CD8-positive, alpha-beta memory T cell (primary cell): ENCODE measurements at regions not wholly inside any gene's neighbourhood (a gene's known extent, or its start where the extent isn't known, plus 50 kb on each side); places are given as distances from the start of the nearest gene placed in this dataset.

Experiments
- CTCF ChIA-PET: fragments of 350-600 bp; sonication (Branson Sonifier 250); formaldehyde crosslinking; loops from one replicate; lab custom pipeline; 2021; ENCODE audit warnings: antibody characterized with exemption; lab: Charles Lee
- POLR2A ChIA-PET: fragments of 350-600 bp; sonication (Branson Sonifier 250); formaldehyde crosslinking; loops from one replicate; lab custom pipeline; 2021; ENCODE audit warnings: antibody characterized with exemption; lab: Charles Lee
- DNase-seq, 5 donors: peaks; one replicate each; pipeline versions ENCODE4 v3.0.0 to v3.0.0-alpha.2; 2020 to 2022; ENCODE audit warnings: mixed read lengths in 1 of 5
- H3K27ac ChIP-seq: one replicate; pipeline ENCODE4 v1.7.0; 2013; ENCODE audit warnings: low read depth, mild to moderate bottlenecking, low read length, moderate library complexity
- H3K27me3 ChIP-seq: 2 replicates; pipeline ENCODE4 v1.7.0; 2013; ENCODE audit warnings: low read length, mild to moderate bottlenecking; ENCODE audit not compliant: insufficient read depth, poor library complexity, severe bottlenecking
- H3K36me3 ChIP-seq: 2 replicates; pipeline ENCODE4 v1.7.0; 2013; ENCODE audit warnings: mild to moderate bottlenecking, low read length, moderate library complexity; ENCODE audit not compliant: insufficient read depth
- H3K4me1 ChIP-seq: 2 replicates; pipeline ENCODE4 v1.7.0; 2013; ENCODE audit warnings: mild to moderate bottlenecking, low read length, moderate library complexity; ENCODE audit not compliant: insufficient read depth
- H3K4me3 ChIP-seq: 2 replicates; pipeline ENCODE4 v1.7.0; 2013; ENCODE audit warnings: mild to moderate bottlenecking, low read length
- H3K9me3 ChIP-seq: 2 replicates; pipeline ENCODE4 v1.7.0; 2013; ENCODE audit warnings: mild to moderate bottlenecking, low read length
- H3K27ac Mint-ChIP-seq, 8 donors: one replicate each; pipeline ENCODE4 v1.8.0; 2020 to 2021; ENCODE audit warnings: mixed read lengths in 8 of 8, mild to moderate bottlenecking in 6 of 8, inconsistent platforms in 3 of 8, moderate library complexity in 3 of 8
- H3K27me3 Mint-ChIP-seq, 2 donors: one replicate each; pipeline ENCODE4 v1.8.0; 2020 to 2021; ENCODE audit warnings: mixed read lengths in 2 of 2, mild to moderate bottlenecking in 1 of 2, moderate library complexity in 1 of 2
- H3K36me3 Mint-ChIP-seq, 3 donors: one replicate each; pipeline ENCODE4 v1.8.0; 2020 to 2021; ENCODE audit warnings: mixed read lengths in 3 of 3, inconsistent platforms in 1 of 3, mild to moderate bottlenecking in 1 of 3
- H3K4me1 Mint-ChIP-seq, 3 donors: one replicate each; pipeline ENCODE4 v1.8.0; 2020 to 2021; ENCODE audit warnings: mixed read lengths in 3 of 3, inconsistent platforms in 1 of 3, mild to moderate bottlenecking in 1 of 3
- H3K4me3 Mint-ChIP-seq, 7 donors: one replicate each; pipeline ENCODE4 v1.8.0; 2020 to 2021; ENCODE audit warnings: mixed read lengths in 7 of 7, mild to moderate bottlenecking in 6 of 7, moderate library complexity in 4 of 7, inconsistent platforms in 2 of 7
- H3K9me3 Mint-ChIP-seq, 5 donors: one replicate each; pipeline ENCODE4 v1.8.0; 2020 to 2022; ENCODE audit warnings: mixed read lengths in 5 of 5, mild to moderate bottlenecking in 3 of 5, moderate library complexity in 2 of 5, inconsistent platforms in 1 of 5

DNA sequence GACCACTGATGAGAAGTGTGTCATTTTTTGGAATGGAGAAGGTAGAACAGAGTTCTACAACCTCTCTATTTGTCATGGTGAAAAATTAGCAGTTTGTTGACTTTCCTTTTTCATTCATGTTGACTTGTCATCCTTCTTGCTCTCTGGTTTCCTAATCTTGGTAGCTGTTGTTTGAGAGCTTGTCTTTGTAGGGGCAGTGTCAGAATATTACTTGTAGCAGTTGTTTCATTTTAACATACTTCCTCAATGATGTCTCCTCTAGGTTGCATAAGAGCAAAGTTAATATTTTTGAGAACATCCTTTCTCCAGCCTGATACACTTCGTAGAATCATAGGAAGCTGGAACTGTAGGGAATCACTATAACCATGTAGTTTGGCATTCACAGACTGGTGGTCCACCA, 368.2 kb upstream of the FANCL start:
- POLR2A ChIA-PET: no interaction called here
- DNase-seq: no peak
- Mint-ChIP-seq H3K9me3 (peaks cover 0 to 3% (median 0%) of the 10 kb centered on the region in 5 donors), H3K27me3 (peaks cover 0 to 2% of the 10 kb centered on the region in 2 donors), H3K4me1 (peaks cover 0 to 4% (median 0%) of the 10 kb centered on the region in 3 donors), H3K36me3 (no peaks in the 10 kb centered on the region), H3K27ac (no peak overlapping the region), H3K4me3 (no peak overlapping the region)
- no peaks in the 10 kb centered on the region for H3K36me3 ChIP-seq
- no peaks in the 10 kb centered on the region for H3K4me1 ChIP-seq
- no peak overlapping the region for H3K27ac ChIP-seq
- CTCF ChIA-PET: no interaction called here
- H3K9me3 ChIP-seq: no peaks in the 10 kb centered on the region
- no peak overlapping the region for H3K4me3 ChIP-seq
- H3K27me3 ChIP-seq: no peaks in the 10 kb centered on the region

- no peak overlapping the region for H3K4me3 ChIP-seq
- H3K4me1 ChIP-seq: no peaks in the 10 kb centered on the region
- no peak overlapping the region for H3K4me3 Mint-ChIP-seq
- no peaks in the 10 kb centered on the region for H3K36me3 ChIP-seq
- H3K27me3 Mint-ChIP-seq: peaks cover 0 to 2% of the 10 kb centered on the region in 2 donors
- H3K27me3 ChIP-seq: no peaks in the 10 kb centered on the region
- H3K27ac ChIP-seq: no peak overlapping the region
- no peaks in the 10 kb centered on the region for H3K9me3 ChIP-seq
- ChIA-PET CTCF (no interaction called here), POLR2A (no interaction called here)
- peaks cover 0 to 3% (median 0%) of the 10 kb centered on the region in 5 donors for H3K9me3 Mint-ChIP-seq
- H3K36me3 Mint-ChIP-seq: no peaks in the 10 kb centered on the region
- DNase-seq: no peak
- no peaks in the 10 kb centered on the region for H3K4me1 Mint-ChIP-seq
- no peak overlapping the region for H3K27ac Mint-ChIP-seq
Measured at GRCh38 chr2:58608146-58608545, 367.0 kb upstream of the FANCL start.

- H3K27ac ChIP-seq: no peak overlapping the region
- H3K4me1 ChIP-seq: no peaks in the 10 kb centered on the region
- H3K27me3 Mint-ChIP-seq: peaks cover 0 to 2% of the 10 kb centered on the region in 2 donors
- no peaks in the 10 kb centered on the region for H3K36me3 Mint-ChIP-seq
- no peak overlapping the region for H3K27ac Mint-ChIP-seq
- DNase-seq: no peak
- ChIA-PET CTCF (no interaction called here), POLR2A (no interaction called here)
- H3K27me3 ChIP-seq: no peaks in the 10 kb centered on the region
- no peaks in the 10 kb centered on the region for H3K9me3 ChIP-seq
- no peaks in the 10 kb centered on the region for H3K36me3 ChIP-seq
- no peaks in the 10 kb centered on the region for H3K4me1 Mint-ChIP-seq
- H3K9me3 Mint-ChIP-seq: peaks cover 0 to 3% (median 0%) of the 10 kb centered on the region in 5 donors
- H3K4me3 Mint-ChIP-seq: no peak overlapping the region
- H3K4me3 ChIP-seq: no peak overlapping the region
Measured at GRCh38 chr2:58607448-58607847, 366.3 kb upstream of the FANCL start.

GRCh38 chr2:58606799-58607198, 365.7 kb upstream of the FANCL start:
- no peak overlapping the region for H3K27ac ChIP-seq
- H3K4me3 ChIP-seq: no peak overlapping the region
- peaks cover 0 to 2% of the 10 kb centered on the region in 2 donors for H3K27me3 Mint-ChIP-seq
- no peak overlapping the region for H3K4me3 Mint-ChIP-seq
- no peaks in the 10 kb centered on the region for H3K27me3 ChIP-seq
- CTCF ChIA-PET: no interaction called here
- POLR2A ChIA-PET: no interaction called here
- H3K36me3 ChIP-seq: no peaks in the 10 kb centered on the region
- H3K9me3 Mint-ChIP-seq: peaks cover 0 to 3% (median 0%) of the 10 kb centered on the region in 5 donors
- no peak overlapping the region for H3K27ac Mint-ChIP-seq
- no peaks in the 10 kb centered on the region for H3K36me3 Mint-ChIP-seq
- DNase-seq: no peak
- H3K4me1 Mint-ChIP-seq: no peaks in the 10 kb centered on the region
- H3K9me3 ChIP-seq: no peaks in the 10 kb centered on the region
- H3K4me1 ChIP-seq: no peaks in the 10 kb centered on the region

DNA sequence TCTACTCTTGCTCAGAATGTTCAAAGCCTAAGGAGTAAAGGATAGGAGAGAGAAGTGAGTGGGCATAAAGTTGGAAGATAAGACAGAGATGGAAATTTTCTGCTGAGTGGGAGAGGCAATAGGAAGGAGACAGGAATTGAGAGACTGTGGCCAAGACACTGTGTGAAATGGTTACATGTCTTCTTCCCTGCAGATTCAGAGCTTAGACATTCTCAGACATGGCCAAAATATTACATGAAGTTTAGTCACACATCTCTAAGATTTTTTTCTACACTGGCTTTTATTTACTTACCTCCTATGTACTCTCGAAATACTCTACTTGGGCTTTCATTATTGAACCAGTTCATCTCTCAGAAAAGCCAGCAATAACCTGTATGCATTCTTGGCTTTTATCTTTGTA, 363.0 kb upstream of the FANCL start:
- H3K4me3 Mint-ChIP-seq: no peak overlapping the region
- no peaks in the 10 kb centered on the region for H3K4me1 Mint-ChIP-seq
- H3K4me3 ChIP-seq: no peak overlapping the region
- no peaks in the 10 kb centered on the region for H3K36me3 Mint-ChIP-seq
- POLR2A ChIA-PET: no interaction called here
- H3K9me3 ChIP-seq: no peaks in the 10 kb centered on the region
- H3K27ac Mint-ChIP-seq: no peak overlapping the region
- H3K27me3 ChIP-seq: no peaks in the 10 kb centered on the region
- H3K27ac ChIP-seq: no peak overlapping the region
- DNase-seq: no peak
- H3K36me3 ChIP-seq: no peaks in the 10 kb centered on the region
- peaks cover 0 to 3% (median 0%) of the 10 kb centered on the region in 5 donors for H3K9me3 Mint-ChIP-seq
- H3K27me3 Mint-ChIP-seq: no peaks in the 10 kb centered on the region
- CTCF ChIA-PET: no interaction called here
- no peaks in the 10 kb centered on the region for H3K4me1 ChIP-seq

DNA sequence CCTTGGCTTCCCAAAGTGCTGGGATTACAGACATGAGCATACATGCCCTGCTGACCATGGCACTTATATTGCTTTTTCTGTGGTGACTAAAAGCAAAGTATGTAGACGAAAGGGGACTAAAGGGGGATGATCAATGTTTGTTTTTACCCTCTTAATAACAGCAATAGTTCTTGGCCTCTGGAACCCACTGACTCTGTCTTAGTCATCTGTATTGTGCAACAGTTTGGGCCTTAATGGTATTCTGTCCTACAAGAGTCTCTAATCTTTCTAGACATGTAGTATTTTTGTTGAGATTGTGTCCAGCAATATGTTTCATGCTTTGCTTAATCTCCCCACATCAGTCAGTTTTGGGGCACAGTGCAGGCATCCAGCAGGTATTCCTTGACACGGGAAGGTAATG, 359.9 kb upstream of the FANCL start:
- H3K27me3 ChIP-seq: no peaks in the 10 kb centered on the region
- H3K27ac Mint-ChIP-seq: no peak overlapping the region
- no peak for DNase-seq
- no peaks in the 10 kb centered on the region for H3K4me1 ChIP-seq
- no peaks in the 10 kb centered on the region for H3K4me1 Mint-ChIP-seq
- H3K36me3 Mint-ChIP-seq: no peaks in the 10 kb centered on the region
- no peaks in the 10 kb centered on the region for H3K9me3 ChIP-seq
- H3K4me3 Mint-ChIP-seq: no peak overlapping the region
- H3K9me3 Mint-ChIP-seq: peaks cover 0 to 7% (median 0%) of the 10 kb centered on the region in 5 donors
- H3K27me3 Mint-ChIP-seq: peaks cover 0 to 2% of the 10 kb centered on the region in 2 donors
- ChIA-PET POLR2A (no interaction called here), CTCF (no interaction called here)
- no peak overlapping the region for H3K27ac ChIP-seq
- no peaks in the 10 kb centered on the region for H3K36me3 ChIP-seq
- no peak overlapping the region for H3K4me3 ChIP-seq

DNA sequence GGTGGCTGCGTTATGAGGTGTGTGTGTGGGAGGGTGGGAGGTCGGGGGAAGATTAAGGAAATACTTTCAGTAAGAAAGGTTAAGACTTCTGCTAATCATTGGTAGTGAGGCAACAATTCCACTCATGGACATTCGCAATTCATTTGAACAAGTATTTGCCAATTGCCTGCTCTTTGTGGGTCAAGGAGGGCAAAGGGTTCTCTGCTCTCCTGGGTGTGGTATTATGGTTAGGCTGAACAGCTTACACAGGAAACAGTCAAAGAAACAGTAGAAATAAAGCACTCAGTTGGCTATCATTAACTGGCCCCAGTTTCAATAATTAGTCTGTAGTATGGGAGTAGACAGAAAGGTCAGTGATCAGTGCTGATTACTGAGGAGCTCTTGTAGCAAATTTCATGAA, 357.0 kb upstream of the FANCL start:
- ChIA-PET CTCF (no interaction called here), POLR2A (no interaction called here)
- no peak overlapping the region for H3K4me3 ChIP-seq
- H3K36me3 Mint-ChIP-seq: no peaks in the 10 kb centered on the region
- H3K9me3 Mint-ChIP-seq: peaks cover 0 to 4% (median 0%) of the 10 kb centered on the region in 5 donors
- H3K4me1 Mint-ChIP-seq: no peaks in the 10 kb centered on the region
- H3K27me3 Mint-ChIP-seq: peaks cover 0 to 2% of the 10 kb centered on the region in 2 donors
- H3K9me3 ChIP-seq: no peaks in the 10 kb centered on the region
- H3K27ac Mint-ChIP-seq: no peak overlapping the region
- H3K36me3 ChIP-seq: no peaks in the 10 kb centered on the region
- H3K4me3 Mint-ChIP-seq: no peak overlapping the region
- H3K27me3 ChIP-seq: no peaks in the 10 kb centered on the region
- DNase-seq: no peak
- H3K27ac ChIP-seq: no peak overlapping the region
- no peaks in the 10 kb centered on the region for H3K4me1 ChIP-seq

DNA sequence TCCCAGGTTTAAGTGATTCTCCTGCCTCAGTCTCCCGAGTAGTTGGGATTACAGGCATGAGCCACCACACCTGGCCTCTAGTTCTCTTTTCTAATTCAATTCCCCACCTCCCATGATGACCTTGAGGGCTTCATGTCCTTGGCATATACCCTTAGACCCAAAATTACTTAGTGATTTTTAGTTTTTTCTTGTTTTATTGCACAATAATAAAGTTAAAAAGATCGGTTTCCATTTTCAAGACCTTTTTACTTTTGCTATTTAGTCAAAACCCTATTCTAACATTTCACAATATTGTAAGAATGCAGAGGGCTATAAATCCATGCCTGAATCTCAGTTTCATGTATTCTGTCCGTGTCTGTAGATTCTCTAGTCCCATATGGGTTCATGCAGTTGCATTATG, 354.6 kb upstream of the FANCL start:
- H3K36me3 ChIP-seq: no peaks in the 10 kb centered on the region
- H3K27me3 Mint-ChIP-seq: peaks cover 0 to 2% of the 10 kb centered on the region in 2 donors
- H3K27ac ChIP-seq: no peak overlapping the region
- ChIA-PET CTCF (no interaction called here), POLR2A (no interaction called here)
- H3K9me3 ChIP-seq: no peaks in the 10 kb centered on the region
- H3K27me3 ChIP-seq: no peaks in the 10 kb centered on the region
- H3K4me3 ChIP-seq: no peak overlapping the region
- no peak for DNase-seq
- H3K4me3 Mint-ChIP-seq: no peak overlapping the region
- no peaks in the 10 kb centered on the region for H3K4me1 Mint-ChIP-seq
- H3K9me3 Mint-ChIP-seq: peaks cover 0 to 7% (median 0%) of the 10 kb centered on the region in 5 donors
- no peaks in the 10 kb centered on the region for H3K4me1 ChIP-seq
- H3K27ac Mint-ChIP-seq: no peak overlapping the region
- no peaks in the 10 kb centered on the region for H3K36me3 Mint-ChIP-seq

GRCh38 chr2:58594762-58595161, 353.6 kb upstream of the FANCL start:
- Mint-ChIP-seq H3K4me1 (no peaks in the 10 kb centered on the region), H3K9me3 (peaks cover 0 to 7% (median 0%) of the 10 kb centered on the region in 5 donors), H3K4me3 (no peak overlapping the region), H3K27me3 (peaks cover 0 to 2% of the 10 kb centered on the region in 2 donors), H3K27ac (no peak overlapping the region), H3K36me3 (no peaks in the 10 kb centered on the region)
- Histone ChIP-seq H3K36me3 (no peaks in the 10 kb centered on the region), H3K9me3 (no peaks in the 10 kb centered on the region), H3K4me1 (no peaks in the 10 kb centered on the region), H3K4me3 (no peak overlapping the region), H3K27ac (no peak overlapping the region), H3K27me3 (no peaks in the 10 kb centered on the region)
- ChIA-PET POLR2A (no interaction called here), CTCF (no interaction called here)
- DNase-seq: no peak
